SK-N-SH treated with all-trans-retinoic acid at 6 μM for 48 hours (cell line): ENCODE measurements at regions not wholly inside any gene's neighbourhood (a gene's known extent, or its start where the extent isn't known, plus 50 kb on each side); places are given as distances from the start of the nearest gene placed in this dataset.

Source experiments
- OSR1 ChIP-seq: fragments of 250-450 bp; sonication (Bioruptor Pico); IDR thresholded peaks from 2 replicates; pipeline ENCODE4 v1.8.0; 2022; ENCODE audit warnings: moderate library complexity, mild to moderate bottlenecking, inconsistent platforms
- POU6F1 ChIP-seq: fragments of 250-450 bp; sonication (Bioruptor Pico); IDR thresholded peaks from 2 replicates; pipeline ENCODE4 v1.8.0; 2021; ENCODE audit warnings: low read depth, mild to moderate bottlenecking, moderate library complexity, borderline replicate concordance
- SNAI2 ChIP-seq: fragments of 250-450 bp; sonication (Bioruptor Pico); IDR thresholded peaks from 2 replicates; pipeline ENCODE4 v1.5.0; 2020; ENCODE audit warnings: mild to moderate bottlenecking, moderate library complexity
- TCF4 ChIP-seq: fragments of 250-450 bp; sonication (Bioruptor Pico); IDR thresholded peaks from 2 replicates; pipeline ENCODE4 v1.8.0; 2021; ENCODE audit warnings: mild to moderate bottlenecking, moderate library complexity, borderline replicate concordance
- ZC3H10 ChIP-seq: fragments of 250-450 bp; sonication (Bioruptor Pico); IDR thresholded peaks from 2 replicates; pipeline ENCODE4 v1.5.1; 2021; ENCODE audit warnings: mild to moderate bottlenecking, moderate library complexity
- TF ChIP-seq, protein P1 (sequence below): fragments of 250-450 bp; sonication (Bioruptor Pico); IDR thresholded peaks from 2 replicates; pipeline ENCODE4 v1.8.0; 2020; ENCODE audit warnings: mild to moderate bottlenecking, moderate library complexity, borderline replicate concordance

GRCh38 chr2:210946395-210946794 lies 390.0 kb downstream of the CPS1 start:
- TF ChIP-seq TCF4 (CRISPR knock-in tag) (no peak), SNAI2 (no peak), POU6F1 (CRISPR knock-in tag) (no peak), ZC3H10 (CRISPR knock-in tag) (no peak), OSR1 (CRISPR knock-in tag) (no peak)
- TF ChIP-seq, protein P1, sequence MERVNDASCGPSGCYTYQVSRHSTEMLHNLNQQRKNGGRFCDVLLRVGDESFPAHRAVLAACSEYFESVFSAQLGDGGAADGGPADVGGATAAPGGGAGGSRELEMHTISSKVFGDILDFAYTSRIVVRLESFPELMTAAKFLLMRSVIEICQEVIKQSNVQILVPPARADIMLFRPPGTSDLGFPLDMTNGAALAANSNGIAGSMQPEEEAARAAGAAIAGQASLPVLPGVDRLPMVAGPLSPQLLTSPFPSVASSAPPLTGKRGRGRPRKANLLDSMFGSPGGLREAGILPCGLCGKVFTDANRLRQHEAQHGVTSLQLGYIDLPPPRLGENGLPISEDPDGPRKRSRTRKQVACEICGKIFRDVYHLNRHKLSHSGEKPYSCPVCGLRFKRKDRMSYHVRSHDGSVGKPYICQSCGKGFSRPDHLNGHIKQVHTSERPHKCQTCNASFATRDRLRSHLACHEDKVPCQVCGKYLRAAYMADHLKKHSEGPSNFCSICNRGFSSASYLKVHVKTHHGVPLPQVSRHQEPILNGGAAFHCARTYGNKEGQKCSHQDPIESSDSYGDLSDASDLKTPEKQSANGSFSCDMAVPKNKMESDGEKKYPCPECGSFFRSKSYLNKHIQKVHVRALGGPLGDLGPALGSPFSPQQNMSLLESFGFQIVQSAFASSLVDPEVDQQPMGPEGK (CRISPR knock-in tag): no peak
